Caco-2 (cell line): ENCODE measurements at regions not wholly inside any gene's neighbourhood (a gene's known extent, or its start where the extent isn't known, plus 50 kb on each side); places are given as distances from the start of the nearest gene placed in this dataset.

ENCODE experiments used
- BruUV-seq: library from RNA; stranded (reverse); fragments of 400-500 nt; replicated peaks from 2 replicates; lab custom pipeline; 2021; lab: Mats Ljungman, UMichigan
- CTCF ChIA-PET: fragments of 300-600 bp; sonication (Branson Sonifier 250); formaldehyde crosslinking; loops from one replicate; lab custom pipeline; 2022; ENCODE audit warnings: antibody characterized with exemption; lab: Charles Lee
- POLR2A ChIA-PET: fragments of 300-600 bp; sonication (Branson Sonifier 250); formaldehyde crosslinking; loops from one replicate; lab custom pipeline; 2022; ENCODE audit warnings: antibody characterized with exemption; lab: Charles Lee
- DNase-seq, 2 experiments: peaks; one replicate each; pipeline versions ENCODE4 v3.0.0 to v3.0.0-alpha.2; 2020 to 2022
- H3K27me3 ChIP-seq: replicated peaks from 2 replicates; pipeline ENCODE4 v1.6.0; 2011; ENCODE audit warnings: low read length; ENCODE audit not compliant: control insufficient read depth, insufficient read depth
- H3K36me3 ChIP-seq: 2 replicates; pipeline ENCODE4 v1.5.1; 2011; ENCODE audit warnings: low read length; ENCODE audit not compliant: control insufficient read depth, insufficient read depth
- H3K4me1 ChIP-seq: fragments of 250-450 bp; sonication (Bioruptor Pico); 2 replicates; pipeline ENCODE4 v1.5.1; 2020; ENCODE audit warnings: mild to moderate bottlenecking
- H3K4me3 ChIP-seq: 2 replicates; pipeline ENCODE4 v1.5.1; 2011; ENCODE audit warnings: low read depth, mild to moderate bottlenecking, control low read depth, low read length
- H3K9me3 ChIP-seq: fragments of 250-450 bp; sonication (Bioruptor Pico); 2 replicates; pipeline ENCODE4 v1.5.1; 2020; ENCODE audit warnings: mild to moderate bottlenecking, moderate library complexity
- H3K27ac Mint-ChIP-seq: one replicate; pipeline ENCODE4 v1.8.0; 2022; ENCODE audit warnings: mixed read lengths; ENCODE audit not compliant: unreplicated experiment
- H3K27me3 Mint-ChIP-seq: one replicate; pipeline ENCODE4 v1.8.0; 2022; ENCODE audit warnings: mixed read lengths; ENCODE audit not compliant: insufficient read depth, unreplicated experiment
- H3K36me3 Mint-ChIP-seq: one replicate; pipeline ENCODE4 v1.8.0; 2022; ENCODE audit warnings: mild to moderate bottlenecking, mixed read lengths; ENCODE audit not compliant: insufficient read depth, unreplicated experiment
- H3K4me1 Mint-ChIP-seq: one replicate; pipeline ENCODE4 v1.8.0; 2022; ENCODE audit warnings: low read depth, mixed read lengths; ENCODE audit not compliant: unreplicated experiment
- H3K4me3 Mint-ChIP-seq: one replicate; pipeline ENCODE4 v1.8.0; 2022; ENCODE audit warnings: mild to moderate bottlenecking, moderate library complexity, mixed read lengths; ENCODE audit not compliant: unreplicated experiment
- H3K9me3 Mint-ChIP-seq: one replicate; pipeline ENCODE4 v1.8.0; 2022; ENCODE audit warnings: mixed read lengths; ENCODE audit not compliant: unreplicated experiment
- intact Hi-C: fragments of 100-400 bp; cut with micrococcal nuclease; formaldehyde crosslinking; loops from one replicate; pipeline ENCODE4 v1.10.0; 2022; ENCODE audit not compliant: unreplicated experiment
- TF ChIP-seq, protein P1 (sequence below), 2 experiments: fragments of 200-600 bp in 1 of 2; IDR thresholded peaks; 1 replicate in 1 of 2; 2 replicates in 1 of 2; pipeline versions ENCODE4 v1.5.1 to v1.8.0; 2011 to 2022; ENCODE audit warnings: antibody characterized with exemption in 1 of 2, control low read depth in 1 of 2, inconsistent platforms in 1 of 2, low read depth in 1 of 2, low read length in 1 of 2, mild to moderate bottlenecking in 1 of 2, moderate library complexity in 1 of 2; ENCODE audit not compliant: insufficient read depth in 1 of 2, severe bottlenecking in 1 of 2, unreplicated experiment in 1 of 2

DNA sequence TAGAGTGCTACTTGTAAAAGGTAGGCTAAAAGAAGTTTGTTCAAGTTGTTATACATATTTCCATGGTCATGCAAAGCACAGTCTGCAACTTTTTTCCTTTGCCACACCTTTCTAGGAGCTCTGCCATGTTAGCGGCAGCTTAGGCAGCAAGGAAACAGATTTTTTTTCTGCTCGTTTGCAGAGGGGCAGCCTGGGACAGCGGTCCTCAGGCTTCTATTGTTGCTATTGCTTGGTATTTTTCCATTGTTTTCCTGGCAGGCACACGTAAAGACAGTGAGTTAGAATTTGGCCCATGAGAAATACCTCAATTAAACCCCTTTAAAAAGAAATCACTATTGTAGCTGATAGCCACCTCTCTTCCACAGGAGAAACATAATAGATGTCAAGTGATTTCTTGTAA is 391.4 kb downstream of the SH2D1A start:
- H3K4me3 Mint-ChIP-seq: no peak overlapping the region
- CTCF ChIA-PET: no interaction called here
- no peaks in the 10 kb centered on the region for H3K4me1 Mint-ChIP-seq

DNA sequence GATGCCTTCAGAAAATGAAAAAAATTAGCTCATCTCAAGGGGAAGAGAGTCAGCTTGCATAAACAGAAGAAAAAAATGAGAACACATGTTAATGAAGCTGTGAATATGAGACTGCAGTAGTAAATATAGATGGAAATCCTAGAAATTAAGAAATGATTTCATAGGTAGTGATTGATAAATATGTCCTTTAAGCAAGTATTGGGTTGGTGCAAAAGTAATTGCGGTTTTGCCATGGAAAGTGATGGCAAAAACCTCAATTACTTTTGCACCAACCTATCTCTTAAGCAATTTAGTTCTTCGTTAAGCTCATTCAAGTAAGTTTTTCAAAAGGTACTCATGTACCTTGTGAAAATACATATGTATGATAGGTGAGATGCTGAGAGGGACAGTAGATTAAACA is 400.9 kb downstream of the SH2D1A start:
- Mint-ChIP-seq H3K9me3 (no peaks in the 10 kb centered on the region), H3K27ac (no peak overlapping the region), H3K36me3 (no peaks in the 10 kb centered on the region), H3K4me3 (no peak overlapping the region), H3K27me3 (no peaks in the 10 kb centered on the region), H3K4me1 (no peaks in the 10 kb centered on the region)
- TF ChIP-seq, protein P1, sequence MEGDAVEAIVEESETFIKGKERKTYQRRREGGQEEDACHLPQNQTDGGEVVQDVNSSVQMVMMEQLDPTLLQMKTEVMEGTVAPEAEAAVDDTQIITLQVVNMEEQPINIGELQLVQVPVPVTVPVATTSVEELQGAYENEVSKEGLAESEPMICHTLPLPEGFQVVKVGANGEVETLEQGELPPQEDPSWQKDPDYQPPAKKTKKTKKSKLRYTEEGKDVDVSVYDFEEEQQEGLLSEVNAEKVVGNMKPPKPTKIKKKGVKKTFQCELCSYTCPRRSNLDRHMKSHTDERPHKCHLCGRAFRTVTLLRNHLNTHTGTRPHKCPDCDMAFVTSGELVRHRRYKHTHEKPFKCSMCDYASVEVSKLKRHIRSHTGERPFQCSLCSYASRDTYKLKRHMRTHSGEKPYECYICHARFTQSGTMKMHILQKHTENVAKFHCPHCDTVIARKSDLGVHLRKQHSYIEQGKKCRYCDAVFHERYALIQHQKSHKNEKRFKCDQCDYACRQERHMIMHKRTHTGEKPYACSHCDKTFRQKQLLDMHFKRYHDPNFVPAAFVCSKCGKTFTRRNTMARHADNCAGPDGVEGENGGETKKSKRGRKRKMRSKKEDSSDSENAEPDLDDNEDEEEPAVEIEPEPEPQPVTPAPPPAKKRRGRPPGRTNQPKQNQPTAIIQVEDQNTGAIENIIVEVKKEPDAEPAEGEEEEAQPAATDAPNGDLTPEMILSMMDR (IDR thresholded peaks at IDR 0.05; ENCODE audit: insufficient read depth in 1 of 2, low read depth in 1 of 2, low read length in 1 of 2, severe bottlenecking in 1 of 2, unreplicated experiment in 1 of 2): no peak
- BruUV-seq: no TSS peak
- Histone ChIP-seq H3K9me3 (no peaks in the 10 kb centered on the region), H3K27me3 (no peaks in the 10 kb centered on the region), H3K4me3 (no peak overlapping the region), H3K4me1 (no peaks in the 10 kb centered on the region), H3K36me3 (no peaks in the 10 kb centered on the region)
- POLR2A ChIA-PET: no interaction called here
- CTCF ChIA-PET: no interaction called here
- DNase-seq: no peak
- intact Hi-C loops: no loop called here

More for the DNA sequence above, 391.4 kb downstream of the SH2D1A start:
- H3K27me3 ChIP-seq: no peaks in the 10 kb centered on the region
- peaks cover 4% of the 10 kb centered on the region for H3K27me3 Mint-ChIP-seq
- intact Hi-C loops: no loop called here
- H3K27ac Mint-ChIP-seq: no peak overlapping the region
- H3K36me3 ChIP-seq: no peaks in the 10 kb centered on the region
- H3K4me1 ChIP-seq: no peaks in the 10 kb centered on the region
- H3K36me3 Mint-ChIP-seq: no peaks in the 10 kb centered on the region
- no peak for DNase-seq
- TF ChIP-seq, protein P1 (IDR thresholded peaks at IDR 0.05; ENCODE audit: insufficient read depth in 1 of 2, low read depth in 1 of 2, low read length in 1 of 2, severe bottlenecking in 1 of 2, unreplicated experiment in 1 of 2): no peak
- BruUV-seq: no TSS peak
- no peaks in the 10 kb centered on the region for H3K9me3 ChIP-seq
- POLR2A ChIA-PET: interaction anchor here (0.7 kb wide), 1 partner anchor 20 kb away, joined by 3 read pairs; no protein-coding TSS in a partner anchor
- no peak overlapping the region for H3K4me3 ChIP-seq
- no peaks in the 10 kb centered on the region for H3K9me3 Mint-ChIP-seq

DNA sequence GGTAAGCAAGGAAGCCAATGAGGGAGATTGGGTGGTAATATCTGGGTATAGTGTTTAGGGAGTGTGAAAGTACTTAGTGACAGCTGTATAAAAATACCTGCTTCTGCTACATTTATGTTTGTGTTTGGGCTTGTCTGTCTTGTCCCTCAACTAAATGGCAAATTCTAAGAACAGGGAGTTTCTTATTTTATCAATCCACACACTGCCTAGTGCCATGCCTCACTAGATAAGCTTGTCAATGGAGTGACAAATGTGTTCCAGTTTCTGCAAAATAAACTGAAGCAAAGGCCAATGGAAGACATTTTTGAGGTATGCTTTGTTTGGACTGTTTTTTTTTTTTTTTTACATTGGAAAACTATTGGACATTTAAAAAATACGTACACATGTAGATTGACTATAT is 418.0 kb downstream of the SH2D1A start:
- Histone ChIP-seq H3K27me3 (no peaks in the 10 kb centered on the region), H3K9me3 (no peaks in the 10 kb centered on the region), H3K4me3 (no peak overlapping the region), H3K4me1 (no peaks in the 10 kb centered on the region), H3K36me3 (no peaks in the 10 kb centered on the region)
- Mint-ChIP-seq H3K27me3 (no peaks in the 10 kb centered on the region), H3K9me3 (no peaks in the 10 kb centered on the region), H3K36me3 (no peaks in the 10 kb centered on the region), H3K4me1 (no peaks in the 10 kb centered on the region), H3K4me3 (no peak overlapping the region), H3K27ac (no peak overlapping the region)
- CTCF ChIA-PET: no interaction called here
- POLR2A ChIA-PET: no interaction called here
- no peak for DNase-seq
- no TSS peak for BruUV-seq
- TF ChIP-seq, protein P1 (IDR thresholded peaks at IDR 0.05; ENCODE audit: insufficient read depth in 1 of 2, low read depth in 1 of 2, low read length in 1 of 2, severe bottlenecking in 1 of 2, unreplicated experiment in 1 of 2): no peak
- intact Hi-C loops: no loop called here
